ENCODE measurements at regions not wholly inside any gene's neighbourhood (a gene's known extent, or its start where the extent isn't known, plus 50 kb on each side); places are given as distances from the start of the nearest gene placed in this dataset.
A peak's percentile ranks its signal among the peaks of the same experiment; 100 is the strongest.

GRCh38 chr2:105641389-105641811, 103.3 kb upstream of the NCK2 start:
- no peak overlapping the region for H3K4me3 ChIP-seq (ENCODE audit: low read depth, low read length)
- no peaks in the 10 kb centered on the region for H3K27me3 ChIP-seq (ENCODE audit: control insufficient read depth, insufficient read depth, low read length)
- peaks cover 6% of the 10 kb centered on the region for H3K27me3 Mint-ChIP-seq
- H3K4me3 Mint-ChIP-seq, result no peak overlapping the region
- H3K27ac Mint-ChIP-seq, result no peak overlapping the region
- H3K27ac ChIP-seq (ENCODE audit: insufficient read depth, low read length, poor library complexity, severe bottlenecking), result no peak overlapping the region
- DNase-seq (no peak), ATAC-seq (ENCODE audit: low read depth in 2 of 2) (no peak)
- no peaks in the 10 kb centered on the region for H3K4me1 ChIP-seq (ENCODE audit: control insufficient read depth, insufficient read depth, low read length, poor library complexity, severe bottlenecking)
- H3K36me3 ChIP-seq (ENCODE audit: control insufficient read depth, insufficient read depth, low read length), result no peaks in the 10 kb centered on the region
- H3K36me3 Mint-ChIP-seq, result no peaks in the 10 kb centered on the region
- no peaks in the 10 kb centered on the region for H3K9me3 ChIP-seq (ENCODE audit: control insufficient read depth in 2 of 2, low read length in 2 of 2)
- peaks cover 0 to 3% (median 0%) of the 10 kb centered on the region in 4 donors for H3K4me1 Mint-ChIP-seq
- H3K9me3 Mint-ChIP-seq, result peaks cover 0 to 3% (median 0%) of the 10 kb centered on the region in 7 donors

- peaks cover under 1% of the 10 kb centered on the region for H3K27me3 Mint-ChIP-seq
- H3K9me3 Mint-ChIP-seq, result peaks cover 0 to 3% (median 0%) of the 10 kb centered on the region in 7 donors
- Histone ChIP-seq H3K4me3 (ENCODE audit: low read depth, low read length) (no peak overlapping the region), H3K27ac (ENCODE audit: insufficient read depth, low read length, poor library complexity, severe bottlenecking) (no peak overlapping the region), H3K27me3 (ENCODE audit: control insufficient read depth, insufficient read depth, low read length) (no peaks in the 10 kb centered on the region), H3K4me1 (ENCODE audit: control insufficient read depth, insufficient read depth, low read length, poor library complexity, severe bottlenecking) (no peaks in the 10 kb centered on the region), H3K36me3 (ENCODE audit: control insufficient read depth, insufficient read depth, low read length) (no peaks in the 10 kb centered on the region), H3K9me3 (ENCODE audit: control insufficient read depth in 2 of 2, low read length in 2 of 2) (no peaks in the 10 kb centered on the region)
- H3K4me3 Mint-ChIP-seq, result no peak overlapping the region
- no peaks in the 10 kb centered on the region for H3K36me3 Mint-ChIP-seq
- DNase-seq (no peak), ATAC-seq (ENCODE audit: low read depth in 2 of 2) (no peak)
- H3K27ac Mint-ChIP-seq, result no peak overlapping the region
- peaks cover 0 to 3% (median 0%) of the 10 kb centered on the region in 4 donors for H3K4me1 Mint-ChIP-seq
These were observed 104.5 kb upstream of the NCK2 start for GRCh38 chr2:105640246-105640645.

GRCh38 chr2:105636109-105636740, 108.5 kb upstream of the NCK2 start:
- Histone ChIP-seq H3K9me3 (ENCODE audit: control insufficient read depth in 2 of 2, low read length in 2 of 2) (no peaks in the 10 kb centered on the region), H3K4me3 (ENCODE audit: low read depth, low read length) (no peak overlapping the region), H3K4me1 (ENCODE audit: control insufficient read depth, insufficient read depth, low read length, poor library complexity, severe bottlenecking) (no peaks in the 10 kb centered on the region), H3K27me3 (ENCODE audit: control insufficient read depth, insufficient read depth, low read length) (peaks cover 3% of the 10 kb centered on the region), H3K36me3 (ENCODE audit: control insufficient read depth, insufficient read depth, low read length) (no peaks in the 10 kb centered on the region), H3K27ac (ENCODE audit: insufficient read depth, low read length, poor library complexity, severe bottlenecking) (no peak overlapping the region)
- ATAC-seq (ENCODE audit: low read depth in 2 of 2) (no peak), DNase-seq (no peak)
- Mint-ChIP-seq H3K9me3 (peaks cover 0 to 3% (median 0%) of the 10 kb centered on the region in 7 donors), H3K27ac (peak overlapping the region in 1 of 3 donors; percentile 20), H3K36me3 (no peaks in the 10 kb centered on the region), H3K4me3 (no peak overlapping the region), H3K27me3 (peaks cover 9% of the 10 kb centered on the region), H3K4me1 (no peaks in the 10 kb centered on the region)

GRCh38 chr2:105635564-105635963, 109.1 kb upstream of the NCK2 start:
- Mint-ChIP-seq H3K4me1 (no peaks in the 10 kb centered on the region), H3K36me3 (no peaks in the 10 kb centered on the region), H3K27me3 (peaks cover 9% of the 10 kb centered on the region), H3K27ac (no peak overlapping the region), H3K9me3 (peaks cover 0 to 3% (median 0%) of the 10 kb centered on the region in 7 donors), H3K4me3 (peak overlapping the region in 1 of 4 donors; percentile 12)
- no peaks in the 10 kb centered on the region for H3K9me3 ChIP-seq (ENCODE audit: control insufficient read depth in 2 of 2, low read length in 2 of 2)
- peaks cover 3% of the 10 kb centered on the region for H3K27me3 ChIP-seq (ENCODE audit: control insufficient read depth, insufficient read depth, low read length)
- no peaks in the 10 kb centered on the region for H3K36me3 ChIP-seq (ENCODE audit: control insufficient read depth, insufficient read depth, low read length)
- ATAC-seq (ENCODE audit: low read depth in 2 of 2) (peak in 1 of 2 donors; percentile 8), DNase-seq (no peak)
- no peak overlapping the region for H3K4me3 ChIP-seq (ENCODE audit: low read depth, low read length)
- H3K4me1 ChIP-seq (ENCODE audit: control insufficient read depth, insufficient read depth, low read length, poor library complexity, severe bottlenecking), result no peaks in the 10 kb centered on the region
- no peak overlapping the region for H3K27ac ChIP-seq (ENCODE audit: insufficient read depth, low read length, poor library complexity, severe bottlenecking)

- Mint-ChIP-seq H3K27ac (no peak overlapping the region), H3K36me3 (no peaks in the 10 kb centered on the region), H3K27me3 (peaks cover 11% of the 10 kb centered on the region), H3K4me3 (no peak overlapping the region), H3K9me3 (no peaks in the 10 kb centered on the region), H3K4me1 (no peaks in the 10 kb centered on the region)
- no peak overlapping the region for H3K4me3 ChIP-seq (ENCODE audit: low read depth, low read length)
- H3K27ac ChIP-seq (ENCODE audit: insufficient read depth, low read length, poor library complexity, severe bottlenecking), result no peak overlapping the region
- ATAC-seq (ENCODE audit: low read depth in 2 of 2), result no peak
- H3K9me3 ChIP-seq (ENCODE audit: control insufficient read depth in 2 of 2, low read length in 2 of 2), result no peaks in the 10 kb centered on the region
- H3K27me3 ChIP-seq (ENCODE audit: control insufficient read depth, insufficient read depth, low read length), result peaks cover 3% of the 10 kb centered on the region
- H3K36me3 ChIP-seq (ENCODE audit: control insufficient read depth, insufficient read depth, low read length), result no peaks in the 10 kb centered on the region
- H3K4me1 ChIP-seq (ENCODE audit: control insufficient read depth, insufficient read depth, low read length, poor library complexity, severe bottlenecking), result no peaks in the 10 kb centered on the region
- DNase-seq, result no peak
These were observed 110.5 kb upstream of the NCK2 start for GRCh38 chr2:105634198-105634597.

- H3K4me1 ChIP-seq (ENCODE audit: control insufficient read depth, insufficient read depth, low read length, poor library complexity, severe bottlenecking), result no peaks in the 10 kb centered on the region
- H3K4me3 Mint-ChIP-seq, result no peak overlapping the region
- H3K36me3 Mint-ChIP-seq, result no peaks in the 10 kb centered on the region
- no peaks in the 10 kb centered on the region for H3K36me3 ChIP-seq (ENCODE audit: control insufficient read depth, insufficient read depth, low read length)
- peaks cover 18% of the 10 kb centered on the region for H3K27me3 Mint-ChIP-seq
- no peak overlapping the region for H3K27ac Mint-ChIP-seq
- H3K9me3 Mint-ChIP-seq, result peaks cover 0 to 3% (median 0%) of the 10 kb centered on the region in 7 donors
- DNase-seq (no peak), ATAC-seq (ENCODE audit: low read depth in 2 of 2) (no peak)
- H3K4me1 Mint-ChIP-seq, result no peaks in the 10 kb centered on the region
- no peaks in the 10 kb centered on the region for H3K9me3 ChIP-seq (ENCODE audit: control insufficient read depth in 2 of 2, low read length in 2 of 2)
- H3K27ac ChIP-seq (ENCODE audit: insufficient read depth, low read length, poor library complexity, severe bottlenecking), result no peak overlapping the region
- H3K4me3 ChIP-seq (ENCODE audit: low read depth, low read length), result no peak overlapping the region
- peaks cover 11% of the 10 kb centered on the region for H3K27me3 ChIP-seq (ENCODE audit: control insufficient read depth, insufficient read depth, low read length)
These were observed 112.8 kb upstream of the NCK2 start for GRCh38 chr2:105631922-105632321.

- Mint-ChIP-seq H3K9me3 (peaks cover 0 to 3% (median 0%) of the 10 kb centered on the region in 7 donors), H3K27me3 (peaks cover 18% of the 10 kb centered on the region), H3K36me3 (no peaks in the 10 kb centered on the region), H3K4me3 (no peak overlapping the region), H3K4me1 (peaks cover 0 to 6% (median 0%) of the 10 kb centered on the region in 4 donors), H3K27ac (no peak overlapping the region)
- peaks cover 13% of the 10 kb centered on the region for H3K27me3 ChIP-seq (ENCODE audit: control insufficient read depth, insufficient read depth, low read length)
- no peaks in the 10 kb centered on the region for H3K9me3 ChIP-seq (ENCODE audit: control insufficient read depth in 2 of 2, low read length in 2 of 2)
- H3K4me3 ChIP-seq (ENCODE audit: low read depth, low read length), result no peak overlapping the region
- no peaks in the 10 kb centered on the region for H3K36me3 ChIP-seq (ENCODE audit: control insufficient read depth, insufficient read depth, low read length)
- ATAC-seq (ENCODE audit: low read depth in 2 of 2) (no peak), DNase-seq (no peak)
- no peaks in the 10 kb centered on the region for H3K4me1 ChIP-seq (ENCODE audit: control insufficient read depth, insufficient read depth, low read length, poor library complexity, severe bottlenecking)
- H3K27ac ChIP-seq (ENCODE audit: insufficient read depth, low read length, poor library complexity, severe bottlenecking), result no peak overlapping the region
These were observed 113.7 kb upstream of the NCK2 start for GRCh38 chr2:105631011-105631410.

GRCh38 chr2:105629634-105630033, 115.1 kb upstream of the NCK2 start:
- Mint-ChIP-seq H3K9me3 (peaks cover 0 to 3% (median 0%) of the 10 kb centered on the region in 7 donors), H3K27me3 (peaks cover 22% of the 10 kb centered on the region), H3K4me3 (no peak overlapping the region), H3K36me3 (no peaks in the 10 kb centered on the region), H3K4me1 (peaks cover 0 to 6% (median 0%) of the 10 kb centered on the region in 4 donors), H3K27ac (peak overlapping the region in 1 of 3 donors; percentile 43)
- ATAC-seq (ENCODE audit: low read depth in 2 of 2), result no peak
- H3K4me3 ChIP-seq (ENCODE audit: low read depth, low read length), result no peak overlapping the region
- H3K27ac ChIP-seq (ENCODE audit: insufficient read depth, low read length, poor library complexity, severe bottlenecking), result no peak overlapping the region
- H3K27me3 ChIP-seq (ENCODE audit: control insufficient read depth, insufficient read depth, low read length), result peaks cover 13% of the 10 kb centered on the region
- H3K36me3 ChIP-seq (ENCODE audit: control insufficient read depth, insufficient read depth, low read length), result no peaks in the 10 kb centered on the region
- H3K9me3 ChIP-seq (ENCODE audit: control insufficient read depth in 2 of 2, low read length in 2 of 2), result no peaks in the 10 kb centered on the region
- H3K4me1 ChIP-seq (ENCODE audit: control insufficient read depth, insufficient read depth, low read length, poor library complexity, severe bottlenecking), result no peaks in the 10 kb centered on the region
- DNase-seq, result no peak
